ENCODE measurements at regions not wholly inside any gene's neighbourhood (a gene's known extent, or its start where the extent isn't known, plus 50 kb on each side); places are given as distances from the start of the nearest gene placed in this dataset.

DNA sequence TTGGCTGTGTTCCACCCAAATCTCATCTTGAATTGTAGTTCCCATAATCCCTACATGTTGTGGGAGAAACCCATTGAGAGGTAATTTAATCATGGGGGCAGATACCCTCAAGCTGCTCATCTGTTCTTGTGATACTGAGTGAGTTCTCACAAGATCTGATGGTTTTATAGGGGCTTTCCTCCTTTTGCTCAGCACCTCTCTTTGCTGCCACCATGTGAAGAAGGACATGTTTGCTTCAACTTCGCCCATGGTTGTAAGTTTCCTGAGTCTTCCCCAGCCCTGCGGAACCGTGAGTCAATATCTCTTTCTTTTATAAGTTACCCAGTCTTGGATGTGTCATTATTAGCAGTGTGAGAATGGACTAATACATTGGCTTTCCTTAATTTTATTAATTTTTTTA lies 527.8 kb downstream of the MDFIC start:
- TF ChIP-seq CTCF (IDR thresholded peaks at IDR 0.05) = no peak
- no peak for TF ChIP-seq POLR2AphosphoS5 (IDR thresholded peaks at IDR 0.05)
- TF ChIP-seq POLR2A (IDR thresholded peaks at IDR 0.05) = no peak

Measured in suprapubic skin (tissue), 4 donors.